Middle frontal gyrus (tissue), 1 donor: ENCODE measurements at regions not wholly inside any gene's neighbourhood (a gene's known extent, or its start where the extent isn't known, plus 50 kb on each side); places are given as distances from the start of the nearest gene placed in this dataset.
A peak's percentile ranks its signal among the peaks of the same experiment; 100 is the strongest.

Source experiments
- DNase-seq: peaks from one replicate; pipeline ENCODE4 v3.0.0-alpha.2; 2015; ENCODE audit warnings: low spot score; ENCODE audit errors: extremely low spot score

GRCh38 chr2:139850254-139850890, 1070.2 kb upstream of the NXPH2 start:
- no peak for DNase-seq

- DNase-seq: no peak
These were observed 1056.6 kb upstream of the NXPH2 start for GRCh38 chr2:139836769-139837168.

GRCh38 chr2:139835101-139835500, 1054.9 kb upstream of the NXPH2 start:
- no peak for DNase-seq

DNA sequence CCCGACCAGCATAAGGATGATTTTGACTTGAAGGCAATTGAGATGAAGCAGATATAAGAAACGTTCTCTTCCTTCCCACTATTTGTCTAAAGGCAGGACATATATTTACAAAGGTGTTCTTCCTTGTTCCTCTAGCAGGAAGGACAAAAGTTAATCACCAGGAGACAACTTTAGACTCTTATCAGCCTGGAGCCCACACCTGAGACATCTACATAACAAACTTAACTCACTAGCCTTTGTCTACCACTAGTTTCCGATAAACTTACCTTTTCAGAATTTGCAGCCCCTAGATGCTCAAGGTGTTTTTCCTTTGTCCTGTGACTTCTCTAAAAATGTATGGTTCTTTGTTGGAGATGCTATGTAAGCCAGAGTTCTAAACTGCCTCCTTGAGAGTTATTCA, 1047.8 kb upstream of the NXPH2 start:
- no peak for DNase-seq

DNA sequence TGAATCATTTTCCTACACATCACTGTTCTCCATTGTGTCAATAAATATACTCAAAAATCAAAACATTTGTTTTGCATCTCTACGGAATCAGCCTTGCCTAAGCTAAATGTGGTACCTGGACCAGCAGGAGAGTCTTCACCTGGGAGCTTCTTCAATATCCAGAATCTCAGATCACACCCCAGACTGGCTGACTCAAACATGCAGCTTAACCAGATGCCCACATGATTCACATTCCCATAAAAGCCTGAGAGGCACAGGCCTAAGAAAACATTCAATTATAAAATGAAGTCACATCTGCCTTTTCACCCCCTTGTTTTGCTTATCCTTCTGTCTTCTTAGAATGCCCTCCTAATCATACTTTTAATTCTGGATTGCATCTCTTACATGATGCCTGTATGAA, 1045.5 kb upstream of the NXPH2 start:
- DNase-seq: no peak

- DNase-seq: no peak
These were observed 1039.1 kb upstream of the NXPH2 start for GRCh38 chr2:139819273-139819796.

GRCh38 chr2:139814458-139814857, 1034.3 kb upstream of the NXPH2 start:
- no peak for DNase-seq

DNA sequence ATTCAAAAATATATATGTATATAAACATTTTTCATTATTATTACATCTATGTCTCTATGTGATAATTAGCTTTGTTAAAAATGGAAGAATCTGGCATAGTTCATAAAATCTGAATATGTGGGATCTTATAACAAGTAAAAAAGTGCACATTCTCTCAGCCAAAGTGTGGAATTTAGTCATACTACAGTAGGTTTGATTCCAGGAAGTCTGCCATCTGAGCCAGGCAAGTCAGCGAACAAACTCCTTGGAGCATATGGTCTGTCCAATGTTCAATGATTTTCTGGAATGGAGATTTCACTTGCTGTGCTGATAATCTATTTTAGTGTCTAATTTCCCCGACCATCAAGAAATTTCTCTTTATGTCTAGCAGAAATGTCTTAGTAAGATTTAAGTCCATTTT, 1033.2 kb upstream of the NXPH2 start:
- peak; percentile 51 for DNase-seq

- no peak for DNase-seq
These were observed 1025.3 kb upstream of the NXPH2 start for GRCh38 chr2:139805441-139805840.

DNA sequence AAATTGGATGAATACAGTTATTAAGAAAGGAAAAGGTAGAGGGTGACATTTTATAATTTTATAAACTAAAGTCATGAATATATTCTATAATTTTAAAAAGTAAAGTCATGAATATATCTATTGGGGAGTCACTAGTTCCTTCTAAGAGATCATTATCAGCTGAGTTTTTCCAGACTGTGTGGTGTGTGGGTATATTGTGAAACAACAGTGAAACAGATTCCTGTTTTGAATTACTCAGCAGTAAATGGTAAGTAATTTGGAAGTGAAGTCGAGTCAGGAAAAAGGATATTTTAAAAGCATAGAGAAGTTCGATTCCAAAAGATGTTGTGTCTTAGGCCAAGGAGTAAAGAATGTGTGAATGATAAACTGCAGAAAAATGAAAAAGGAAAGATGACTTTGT, 1018.2 kb upstream of the NXPH2 start:
- no peak for DNase-seq

- DNase-seq: no peak
These were observed 1010.9 kb upstream of the NXPH2 start for GRCh38 chr2:139790807-139791752.

- DNase-seq: no peak
These were observed 1009.9 kb upstream of the NXPH2 start for GRCh38 chr2:139790136-139790535.

- no peak for DNase-seq
These were observed 998.5 kb upstream of the NXPH2 start for GRCh38 chr2:139778732-139779131.

- DNase-seq: no peak
These were observed 993.6 kb upstream of the NXPH2 start for GRCh38 chr2:139773720-139774277.

GRCh38 chr2:139769633-139770032, 989.4 kb upstream of the NXPH2 start:
- DNase-seq: no peak

DNA sequence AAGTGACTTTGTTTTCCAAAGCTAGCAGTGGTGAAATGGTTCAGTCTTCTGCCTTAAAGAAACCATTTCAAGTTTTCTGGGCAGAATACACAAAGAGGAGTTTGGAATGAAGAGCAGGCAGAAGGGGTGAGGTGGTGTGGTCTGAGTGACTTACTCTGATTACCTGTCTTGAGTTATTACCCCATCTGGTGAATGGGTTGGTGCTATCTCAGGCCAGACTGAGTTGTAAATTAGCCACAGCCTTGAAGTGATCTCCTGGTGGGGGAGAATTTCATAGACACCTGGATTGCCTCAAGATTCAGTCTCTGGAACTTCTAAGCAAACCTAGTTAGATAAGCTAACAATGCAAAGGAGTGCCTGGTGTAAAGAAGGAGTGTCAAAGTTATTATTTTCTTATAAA, 983.5 kb upstream of the NXPH2 start:
- DNase-seq: no peak

DNA sequence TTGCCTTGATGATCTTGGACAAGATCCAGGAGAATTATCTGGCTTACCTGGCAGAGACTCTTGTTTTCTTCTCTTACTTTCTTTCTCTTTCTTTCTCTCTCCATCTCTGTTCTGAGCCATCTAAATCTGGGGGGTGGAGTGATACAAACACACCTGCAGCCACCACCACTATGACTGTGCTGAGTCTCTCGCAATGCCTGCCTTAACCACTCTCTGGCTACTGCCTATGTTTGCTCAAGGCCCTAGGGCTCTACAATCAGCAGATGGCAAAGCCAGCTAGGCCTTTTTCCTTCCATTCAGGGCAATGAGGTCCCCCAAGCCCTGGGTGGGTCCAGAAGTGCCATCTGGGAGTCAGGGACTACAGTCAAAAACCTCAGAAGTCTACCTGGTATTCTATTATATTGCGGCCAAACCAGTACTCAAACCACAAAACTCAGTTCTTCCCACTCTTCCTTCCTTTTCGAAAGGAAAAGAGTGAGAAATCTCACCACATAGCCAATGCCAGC, 978.9 kb upstream of the NXPH2 start:
- DNase-seq: no peak

GRCh38 chr2:139746901-139747300, 966.7 kb upstream of the NXPH2 start:
- no peak for DNase-seq

DNA sequence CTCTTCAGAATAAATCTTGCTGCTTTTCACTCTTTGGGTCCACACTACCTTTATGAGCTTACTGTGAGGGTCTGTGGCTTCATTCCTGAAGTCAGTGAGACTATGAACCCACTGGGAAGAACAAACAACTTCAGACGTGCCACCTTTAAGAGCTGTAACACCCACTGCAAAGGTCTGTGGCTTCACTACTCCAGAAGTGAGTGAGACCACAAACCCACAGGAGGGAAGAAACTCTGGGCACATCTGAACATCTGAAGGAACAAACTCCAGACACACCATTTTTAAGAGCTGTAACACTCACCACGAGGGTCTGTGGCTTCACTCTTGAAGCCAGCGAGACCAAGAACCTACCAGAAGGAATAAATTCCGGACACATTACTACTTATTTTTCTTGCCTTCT, 964.1 kb upstream of the NXPH2 start:
- DNase-seq: no peak

DNA sequence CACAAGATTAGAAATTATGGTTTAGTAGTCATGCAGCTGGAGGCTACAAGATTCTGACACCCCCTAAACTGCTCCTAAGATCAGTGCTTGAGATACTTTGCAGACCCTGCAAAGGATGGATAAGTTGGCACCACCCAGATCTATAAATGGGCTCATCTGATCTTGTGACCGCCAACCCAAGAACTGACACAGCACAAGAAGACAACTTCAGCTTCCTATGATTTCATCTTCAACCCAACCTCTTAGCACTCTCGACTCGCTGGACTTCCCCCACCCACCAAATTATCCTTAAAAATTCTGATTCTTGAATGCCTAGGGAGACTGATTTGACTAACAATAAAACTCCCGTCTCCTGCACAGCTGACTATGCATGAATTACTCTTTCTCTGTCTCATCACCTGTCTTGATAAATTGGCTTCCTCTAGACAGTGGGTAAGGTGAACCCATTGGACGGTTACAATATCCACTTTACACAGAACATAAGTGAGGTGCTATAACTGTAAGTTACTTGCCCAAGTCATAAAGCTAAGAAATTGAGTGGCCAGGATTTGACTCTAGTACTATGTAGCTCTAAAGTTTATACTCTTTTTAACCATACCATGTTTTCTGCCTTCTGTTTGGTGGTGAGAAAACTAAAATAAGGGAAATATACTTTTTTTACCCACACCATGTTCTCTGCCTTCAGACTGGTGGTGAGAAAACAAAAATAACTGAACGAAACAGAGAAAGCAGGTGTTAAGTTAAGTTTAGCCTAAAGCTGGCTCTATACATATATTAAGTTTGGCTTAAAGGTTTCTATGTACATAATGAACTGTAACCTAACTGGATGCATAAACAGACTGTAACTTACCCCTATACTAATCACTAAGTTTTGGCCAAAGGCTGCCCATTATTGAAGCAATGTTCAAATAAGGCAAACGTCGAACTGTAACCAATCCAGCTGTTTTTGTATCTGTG, 962.3 kb upstream of the NXPH2 start:
- no peak for DNase-seq

- DNase-seq: no peak
These were observed 957.5 kb upstream of the NXPH2 start for GRCh38 chr2:139737659-139738058.
